ENCODE measurements at regions not wholly inside any gene's neighbourhood (a gene's known extent, or its start where the extent isn't known, plus 50 kb on each side); places are given as distances from the start of the nearest gene placed in this dataset.
"Not testable (repeated sequence)": the region's sequence is repeated elsewhere in the genome, so short reads cannot be mapped to it uniquely, and the experiment has no call there.

- DNase-seq = no peak
These were observed 67.4 kb upstream of the ADGRA1 start for GRCh38 chr10:133020193-133020817.

- no peak for DNase-seq
These were observed 68.1 kb upstream of the ADGRA1 start for GRCh38 chr10:133019651-133020050.

- DNase-seq = no peak
These were observed 68.5 kb upstream of the ADGRA1 start for GRCh38 chr10:133019191-133019590.

DNA sequence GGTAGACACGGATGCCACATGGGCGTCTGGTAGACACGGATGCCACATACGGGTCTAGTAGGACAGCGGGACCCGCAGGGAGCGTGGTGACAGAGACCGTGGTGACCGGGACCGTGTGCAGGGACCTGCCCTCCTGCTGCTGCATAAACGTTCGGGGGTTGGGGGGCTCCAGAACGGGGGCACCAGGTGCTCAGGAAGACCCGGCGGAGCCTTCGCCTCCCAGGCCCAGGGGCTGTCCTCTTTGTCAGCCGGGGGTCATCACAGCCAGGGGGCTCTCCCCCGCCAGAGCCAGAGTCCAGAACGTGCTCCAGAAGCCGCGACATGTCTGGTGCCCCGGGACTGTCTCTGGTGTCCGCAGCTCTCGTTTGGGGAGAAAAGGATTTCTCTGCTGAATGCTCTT lies 69.2 kb upstream of the ADGRA1 start:
- DNase-seq = no peak

GRCh38 chr10:133017203-133017601 lies 70.5 kb upstream of the ADGRA1 start:
- no peak for DNase-seq

DNA sequence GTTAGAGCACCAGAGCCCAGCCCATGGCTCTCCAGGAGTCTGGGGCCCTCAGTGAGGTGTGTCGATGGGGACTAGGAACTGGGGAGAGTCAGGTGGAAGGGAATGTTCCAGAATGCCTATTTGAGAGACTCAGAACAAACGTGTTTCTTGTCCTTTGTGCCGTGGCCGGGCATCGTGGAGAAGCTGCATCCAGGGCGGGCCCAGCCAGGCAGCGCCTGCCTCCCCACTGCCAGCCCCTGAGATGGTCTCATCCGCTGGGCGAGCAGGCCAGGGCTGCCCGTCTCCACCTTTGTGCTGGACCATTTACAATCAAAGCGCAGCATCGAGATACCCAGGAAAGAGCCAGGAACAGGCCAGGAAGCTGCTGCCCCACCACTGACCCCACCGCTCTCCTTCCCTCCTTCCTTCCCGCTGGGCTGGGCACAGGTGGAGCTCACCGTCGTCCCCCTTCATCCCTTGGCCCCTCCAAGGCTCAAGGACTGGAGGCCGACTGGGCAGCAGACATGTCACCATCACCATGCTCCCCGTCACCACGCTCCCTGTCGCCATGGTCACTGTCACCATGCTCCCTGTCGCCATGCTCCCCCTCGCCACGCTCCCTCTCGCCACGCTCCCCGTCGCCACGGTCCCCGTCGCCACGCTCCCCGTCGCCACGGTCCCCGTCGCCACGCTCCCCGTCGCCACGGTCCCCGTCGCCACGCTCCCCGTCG lies 71.1 kb upstream of the ADGRA1 start:
- DNase-seq = no peak

- DNase-seq = no peak
These were observed 71.8 kb upstream of the ADGRA1 start for GRCh38 chr10:133015816-133016462.

- DNase-seq = no peak
These were observed 72.4 kb upstream of the ADGRA1 start for GRCh38 chr10:133015321-133015720.

- DNase-seq = no peak
These were observed 72.2 kb upstream of the CFAP46 start for GRCh38 chr10:133014416-133015210.

DNA sequence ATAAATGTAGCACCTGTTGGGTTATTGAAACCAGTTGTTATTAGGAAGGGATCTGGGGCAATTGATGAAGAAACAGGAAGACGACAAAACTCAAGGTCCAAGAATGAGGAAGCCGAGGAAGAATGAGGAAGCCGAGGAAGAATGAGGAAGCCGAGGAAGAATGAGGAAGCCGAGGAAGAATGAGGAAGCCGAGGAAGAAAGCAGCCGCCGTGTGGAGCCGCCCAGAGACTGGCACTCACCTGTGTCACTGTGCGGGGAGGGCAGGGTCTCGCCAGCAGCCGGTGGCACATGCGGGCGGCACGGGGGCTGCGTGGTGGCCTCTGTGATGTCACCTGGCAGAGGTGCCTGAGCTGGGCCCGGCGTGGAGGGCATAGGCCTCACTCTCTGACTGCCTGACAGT lies 71.1 kb upstream of the CFAP46 start:
- DNase-seq = peak in 1 of 56 donors; percentile 8

DNA sequence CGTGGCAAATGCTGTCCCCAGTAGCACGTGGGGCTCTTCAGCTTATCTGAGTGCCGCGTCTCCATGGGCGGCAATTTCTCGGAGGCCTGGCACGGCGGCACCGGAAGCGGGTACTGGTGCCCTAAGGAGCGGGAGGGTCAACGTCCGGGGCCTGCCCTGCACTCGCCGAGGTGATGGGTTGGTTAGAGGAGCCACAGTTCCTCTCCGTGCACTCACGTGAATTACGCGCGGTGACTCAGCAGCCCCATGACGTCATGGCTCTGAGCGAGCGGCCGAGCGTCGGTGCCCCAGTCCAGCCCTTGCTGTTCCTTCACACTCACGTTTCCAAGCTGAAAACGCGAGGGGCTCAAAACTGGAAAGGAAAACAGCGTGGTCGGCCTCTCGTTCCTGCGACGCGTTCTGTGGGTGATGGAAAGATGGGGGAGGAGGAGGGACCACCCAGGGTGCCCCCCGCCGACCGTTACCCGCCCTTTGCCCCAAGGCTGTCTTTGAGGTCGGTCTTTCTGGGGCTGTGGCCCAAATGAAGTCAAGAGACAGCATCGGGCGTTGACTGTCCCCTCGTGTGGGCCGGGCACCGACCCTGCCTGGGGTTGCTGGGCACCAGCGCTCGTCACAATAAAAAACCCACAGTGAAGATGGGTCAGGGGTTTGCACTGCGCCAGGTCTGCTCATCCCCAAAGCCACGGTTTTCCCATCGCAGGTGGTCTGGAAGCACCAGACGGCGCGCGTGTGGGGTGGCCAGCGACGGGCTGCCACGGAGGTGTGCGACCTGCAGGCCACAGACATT lies 70.4 kb upstream of the CFAP46 start:
- no peak for DNase-seq

GRCh38 chr10:133011882-133012281 lies 69.5 kb upstream of the CFAP46 start:
- DNase-seq = no peak

- DNase-seq = not testable (repeated sequence)
These were observed 69.0 kb upstream of the CFAP46 start for GRCh38 chr10:133011393-133011792.

DNA sequence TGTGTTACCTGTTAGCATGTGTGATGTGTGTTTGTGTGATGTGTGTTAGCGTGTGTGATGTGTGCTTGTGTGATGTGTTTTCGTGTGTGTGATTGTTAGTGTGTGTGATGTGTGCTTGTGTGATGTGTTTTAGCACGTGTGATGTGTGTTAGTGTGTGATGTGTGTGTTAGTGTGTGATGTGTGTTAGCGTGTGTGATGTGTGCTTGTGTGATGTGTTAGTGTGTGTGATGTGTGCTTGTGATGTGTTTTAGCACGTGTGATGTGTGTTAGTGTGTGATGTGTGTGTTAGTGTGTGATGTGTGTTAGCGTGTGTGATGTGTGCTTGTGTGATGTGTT lies 68.4 kb upstream of the CFAP46 start:
- DNase-seq = not testable (repeated sequence)

GRCh38 chr10:133010095-133010842 lies 67.9 kb upstream of the CFAP46 start:
- DNase-seq = peak in 7 of 56 donors; percentile 5 to 36 (median 9)

DNA sequence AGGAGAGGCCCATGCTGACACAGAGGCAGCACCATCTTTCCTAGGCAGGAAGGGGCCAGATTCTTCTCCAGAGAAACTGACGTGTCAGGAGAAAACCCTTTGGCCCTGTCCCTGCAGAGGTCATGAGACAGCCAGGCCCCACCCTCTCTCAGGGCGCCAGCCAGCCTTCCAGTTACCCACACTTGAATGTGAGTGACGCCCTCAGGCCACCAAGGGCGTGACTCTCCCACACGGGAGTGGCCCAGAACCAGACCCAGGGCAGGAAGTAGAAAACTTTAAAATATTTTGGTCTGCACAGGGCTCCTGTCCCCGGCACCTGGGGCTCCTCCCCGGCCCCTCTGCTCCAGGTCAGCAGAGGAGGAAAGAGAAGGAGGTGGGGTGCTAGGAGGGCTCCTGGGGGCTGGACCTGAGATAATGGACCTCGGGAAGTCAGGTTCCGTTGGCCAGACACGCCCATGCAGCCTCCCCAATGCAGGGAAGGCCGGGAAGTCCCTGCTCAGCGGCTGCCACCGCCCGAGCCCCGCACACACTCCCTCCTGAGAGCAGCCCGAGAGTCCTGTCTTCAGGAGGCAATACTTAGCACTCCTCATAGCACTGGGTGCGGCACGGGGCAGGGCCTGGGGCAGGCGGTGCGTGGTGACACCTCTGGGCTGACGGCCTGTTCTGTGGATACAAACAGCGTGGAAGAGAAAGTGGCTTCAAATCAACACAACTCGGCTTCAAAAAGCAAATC lies 67.0 kb upstream of the CFAP46 start:
- DNase-seq = peak in 1 of 56 donors; percentile 27

DNA sequence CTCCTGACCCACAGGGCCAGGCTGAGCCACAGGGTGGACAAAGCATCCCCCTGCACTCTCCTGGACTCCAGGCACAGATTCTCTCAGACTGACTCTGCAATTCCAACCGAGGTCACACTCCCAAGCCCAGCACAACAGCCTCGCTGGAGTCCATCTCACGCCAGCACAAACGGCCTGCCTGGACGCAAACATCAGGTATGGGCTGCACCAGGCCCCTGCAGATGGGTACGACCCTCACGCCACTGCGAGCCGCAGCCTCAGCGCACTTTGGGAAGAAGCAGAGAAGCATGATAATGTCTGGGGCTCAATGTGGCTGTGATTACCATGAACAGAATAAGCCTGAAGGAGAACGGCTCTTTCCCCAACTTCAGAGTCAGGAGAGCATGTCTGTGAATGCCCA lies 66.4 kb upstream of the CFAP46 start:
- DNase-seq = no peak

DNA sequence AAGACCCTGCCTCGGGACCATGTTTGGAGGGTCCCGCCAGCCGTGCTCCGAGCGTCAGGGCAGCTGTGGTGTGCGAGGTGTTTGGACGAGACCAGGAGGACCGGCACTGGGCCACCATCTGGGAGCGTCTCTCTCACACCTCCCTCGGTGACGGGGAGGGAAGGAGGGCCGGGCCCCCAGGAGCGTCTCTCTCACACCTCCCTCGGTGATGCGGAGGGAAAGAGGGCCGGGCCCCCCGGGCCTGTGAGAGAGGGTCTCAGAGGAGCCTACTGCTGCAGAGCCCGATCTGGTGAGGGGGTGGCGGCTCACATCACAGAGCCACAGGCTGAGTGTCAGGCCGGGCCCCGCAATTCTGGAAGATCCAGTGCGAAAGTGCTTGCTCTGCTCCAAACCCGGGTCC lies 65.8 kb upstream of the CFAP46 start:
- no peak for DNase-seq

GRCh38 chr10:133007360-133007858 lies 65.0 kb upstream of the CFAP46 start:
- DNase-seq = no peak

DNA sequence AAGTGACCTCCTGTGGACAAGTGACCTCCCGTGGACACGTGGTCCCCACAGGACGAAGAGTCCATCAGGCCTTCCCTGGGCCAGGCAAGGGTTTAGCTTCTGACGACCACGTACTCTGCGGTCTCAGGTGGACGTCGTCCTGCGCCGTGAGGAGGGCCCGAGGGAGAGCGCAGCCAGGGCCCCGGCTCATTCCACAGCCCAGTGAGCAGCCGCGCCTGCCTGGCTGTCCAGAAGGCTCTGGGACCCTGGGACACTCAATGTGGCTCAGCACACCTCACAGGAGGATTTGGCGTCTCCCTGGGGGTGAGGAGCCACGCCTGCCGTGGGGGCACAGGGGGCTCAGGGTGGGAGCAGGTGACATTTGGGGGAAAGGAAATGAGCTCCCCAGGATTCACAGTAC lies 64.4 kb upstream of the CFAP46 start:
- DNase-seq = no peak
